GM19035 (cell line): ENCODE measurements at regions not wholly inside any gene's neighbourhood (a gene's known extent, or its start where the extent isn't known, plus 50 kb on each side); places are given as distances from the start of the nearest gene placed in this dataset.
"Not testable (repeated sequence)": the region's sequence is repeated elsewhere in the genome, so short reads cannot be mapped to it uniquely, and the experiment has no call there.

ENCODE experiments used
- ATAC-seq: cut with Tn5 transposase; IDR thresholded peaks from one replicate; pipeline ENCODE4 v1.9.1; 2021; ENCODE audit not compliant: unreplicated experiment

DNA sequence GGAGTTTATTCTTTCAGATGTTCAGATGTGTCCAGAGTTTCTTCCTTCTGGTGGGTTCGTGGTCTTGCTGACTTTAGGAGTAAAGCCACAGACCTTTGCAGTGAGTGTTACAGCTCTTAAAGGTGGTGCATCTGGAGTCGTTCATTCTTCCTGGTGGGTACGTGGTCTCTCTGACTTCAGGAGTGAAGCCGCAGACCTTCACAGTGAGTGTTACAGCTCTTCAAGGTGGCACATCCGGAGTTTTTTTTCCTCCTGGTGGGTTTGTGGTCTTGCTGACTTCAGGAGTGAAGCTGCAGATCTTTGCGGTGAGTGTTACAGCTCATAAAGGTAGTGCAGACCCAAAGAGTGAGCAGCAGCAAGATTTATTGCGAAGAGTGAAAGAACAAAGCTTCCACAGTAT lies 1263.2 kb downstream of the REEP3 start:
- not testable (repeated sequence) for ATAC-seq

DNA sequence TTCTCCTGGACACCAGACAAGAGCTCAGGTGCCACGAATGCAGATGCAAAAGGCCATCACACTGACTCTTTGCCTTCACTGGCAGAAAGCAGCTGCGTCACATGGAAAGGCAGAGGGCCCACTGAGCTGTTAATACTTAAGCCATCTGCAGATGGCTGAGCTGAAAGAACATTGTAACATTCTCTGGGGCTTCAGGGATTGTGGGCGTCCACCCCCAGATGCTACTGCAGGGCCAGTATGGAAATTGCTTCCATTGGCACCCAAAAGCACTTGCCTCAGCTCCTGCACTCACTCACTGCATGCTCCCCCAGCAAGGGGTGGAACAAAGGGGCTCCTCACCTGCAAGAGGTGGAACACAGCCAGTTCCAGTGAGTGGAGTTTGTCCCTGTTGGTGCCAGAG lies 1264.6 kb downstream of the REEP3 start:
- no peak for ATAC-seq

DNA sequence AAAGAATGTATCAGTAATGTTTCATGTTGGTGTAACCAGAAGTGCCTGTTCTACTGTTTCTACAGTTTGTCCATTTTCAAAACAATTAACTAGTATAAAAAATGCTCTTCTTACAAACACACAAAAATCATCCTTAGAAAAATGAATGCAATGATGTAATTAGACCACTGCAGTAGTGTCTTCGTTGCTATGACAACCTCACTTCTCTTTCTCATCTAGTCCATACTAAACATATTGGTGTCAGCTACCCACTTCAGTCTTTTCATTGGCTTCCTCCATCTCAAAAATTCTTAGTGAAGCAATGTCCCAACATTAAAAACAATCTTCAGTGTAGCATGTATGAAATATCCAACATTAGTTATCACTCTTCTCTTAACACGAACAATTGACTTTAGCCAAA lies 1265.8 kb downstream of the REEP3 start:
- ATAC-seq = no peak

DNA sequence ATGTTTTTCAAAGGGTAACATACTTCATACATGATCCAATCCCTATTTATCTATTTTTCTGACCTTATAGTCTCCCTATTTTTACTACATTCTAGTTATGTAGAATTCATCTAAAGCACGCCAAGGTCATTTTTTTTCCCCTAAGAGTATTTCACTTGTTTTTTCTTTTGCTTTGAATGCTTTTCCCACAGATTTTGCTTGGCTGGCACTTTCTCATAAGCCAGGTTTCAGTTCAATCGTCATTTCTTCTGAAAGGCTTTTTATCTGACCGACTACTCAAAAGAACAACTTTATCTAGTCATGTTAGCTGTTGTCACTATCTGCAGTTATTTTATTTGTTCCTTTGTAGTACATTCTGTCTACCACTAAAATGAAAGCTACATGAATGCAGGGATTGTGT lies 1274.6 kb downstream of the REEP3 start:
- ATAC-seq = no peak

DNA sequence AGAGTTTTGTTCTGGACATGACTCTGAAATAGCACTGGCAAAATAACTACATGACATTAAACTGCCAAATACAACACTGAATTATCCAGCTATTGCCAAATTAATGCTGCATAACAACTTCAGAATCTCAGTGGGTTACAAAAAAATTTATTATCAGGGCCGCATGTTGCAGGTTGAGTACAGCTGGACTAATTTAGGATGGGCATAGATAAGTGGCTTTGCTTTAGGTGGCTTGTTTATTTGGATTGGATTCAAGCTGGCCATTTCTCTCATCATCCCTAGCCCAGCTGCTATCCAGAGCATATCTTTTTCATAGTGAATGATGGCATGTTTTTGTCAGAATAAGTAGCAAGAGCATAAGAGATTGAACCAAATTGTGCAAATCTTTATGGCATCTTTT lies 1277.1 kb downstream of the REEP3 start:
- no peak for ATAC-seq

DNA sequence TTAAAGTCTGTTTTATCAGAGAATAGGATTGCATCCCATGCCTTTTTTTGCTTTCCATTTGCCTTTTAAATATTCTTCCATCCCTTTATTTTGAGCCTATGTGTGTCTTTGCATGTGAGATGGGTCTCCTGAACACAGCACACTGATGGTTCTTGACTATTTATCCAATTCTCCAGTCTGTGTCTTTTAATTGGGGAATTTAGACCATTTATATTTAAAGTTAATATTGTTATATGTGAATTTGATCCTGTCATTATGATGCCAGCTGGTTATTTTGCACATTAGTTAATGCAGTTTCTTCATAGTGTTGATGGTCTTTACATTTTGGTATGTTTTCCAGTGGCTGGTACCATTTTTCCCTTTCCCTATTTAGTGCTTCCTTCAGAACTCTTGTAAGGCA lies 1287.0 kb downstream of the REEP3 start:
- not testable (repeated sequence) for ATAC-seq

DNA sequence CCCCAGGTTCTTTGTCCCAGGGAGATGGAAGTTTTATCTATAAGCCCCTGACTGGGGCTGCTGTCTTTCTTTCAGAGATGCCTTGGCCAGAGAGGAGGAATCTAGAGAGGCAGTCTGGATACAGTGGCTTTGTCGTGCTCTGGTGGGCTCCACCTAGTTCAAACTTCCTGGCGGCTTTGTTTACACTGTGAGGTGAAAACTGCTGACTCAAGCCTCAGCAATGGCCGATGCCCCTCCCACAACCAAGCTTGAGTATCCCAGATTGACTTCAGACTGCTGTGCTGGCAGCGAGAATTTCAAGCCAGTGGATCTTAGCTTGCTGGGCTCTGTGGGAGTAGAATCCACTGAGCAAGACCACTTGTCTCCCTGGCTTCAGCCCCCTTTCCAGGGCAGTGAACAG lies 1288.8 kb downstream of the REEP3 start:
- ATAC-seq = not testable (repeated sequence)

DNA sequence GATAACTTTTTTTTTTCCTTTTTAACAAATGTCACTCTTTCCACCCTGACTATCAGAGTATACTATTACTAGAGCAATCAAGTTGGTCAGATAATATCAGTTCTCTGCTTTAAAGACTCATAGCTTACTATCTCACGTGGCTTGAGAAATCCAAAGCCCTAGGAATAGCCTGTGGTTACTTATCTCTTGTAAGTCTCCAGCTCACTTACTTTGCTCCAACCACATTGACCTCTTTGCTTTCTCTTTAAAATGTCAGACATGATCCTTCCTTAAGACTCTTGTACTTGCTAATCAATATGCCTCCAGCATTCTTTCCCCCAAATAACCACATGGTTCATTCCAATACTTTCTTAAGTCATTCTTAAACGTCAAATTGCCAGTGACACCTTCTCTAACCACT lies 1292.2 kb downstream of the REEP3 start:
- ATAC-seq = no peak

DNA sequence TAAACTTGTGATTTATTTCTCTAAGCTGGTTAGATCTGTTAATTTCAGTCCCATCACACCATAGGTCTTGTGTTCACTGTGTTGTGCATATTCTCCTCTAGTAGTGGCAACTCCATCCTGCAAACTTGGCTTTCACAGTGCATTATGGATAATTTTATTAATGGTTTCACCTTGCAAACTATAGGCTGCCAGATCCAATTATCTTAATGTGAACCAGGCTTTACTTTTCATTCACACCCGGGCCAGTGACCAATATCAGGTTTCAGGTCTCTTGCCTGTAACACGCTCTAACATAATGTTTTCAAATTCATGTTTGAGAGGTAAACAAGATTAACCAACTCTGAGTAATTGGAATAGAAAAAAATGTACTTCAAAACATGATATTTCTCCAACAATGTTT lies 1293.0 kb downstream of the REEP3 start:
- no peak for ATAC-seq

DNA sequence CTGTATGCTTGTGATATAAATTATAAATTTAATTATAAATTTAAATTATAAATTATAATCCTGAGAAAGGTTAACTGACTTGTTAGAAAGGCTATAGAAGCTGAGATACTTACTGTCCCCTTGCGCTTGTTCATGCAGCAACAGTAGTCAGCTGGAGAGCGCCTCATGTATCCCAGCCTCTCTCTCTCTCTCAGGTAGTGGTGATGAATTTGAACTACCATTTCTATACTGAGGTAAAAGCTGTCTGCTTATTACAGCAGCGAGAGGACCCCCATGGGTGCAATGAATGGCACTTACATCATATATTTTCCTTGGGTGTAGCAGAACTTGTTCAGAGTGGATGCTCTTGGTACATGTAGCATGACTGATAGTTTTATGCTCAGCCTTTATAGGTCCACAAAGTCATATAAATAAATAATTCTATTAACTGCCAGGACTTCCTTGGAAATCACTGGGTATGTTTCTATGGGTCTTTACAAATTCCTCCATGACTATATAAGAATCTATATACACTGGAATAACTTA lies 1308.7 kb downstream of the REEP3 start:
- ATAC-seq = no peak

DNA sequence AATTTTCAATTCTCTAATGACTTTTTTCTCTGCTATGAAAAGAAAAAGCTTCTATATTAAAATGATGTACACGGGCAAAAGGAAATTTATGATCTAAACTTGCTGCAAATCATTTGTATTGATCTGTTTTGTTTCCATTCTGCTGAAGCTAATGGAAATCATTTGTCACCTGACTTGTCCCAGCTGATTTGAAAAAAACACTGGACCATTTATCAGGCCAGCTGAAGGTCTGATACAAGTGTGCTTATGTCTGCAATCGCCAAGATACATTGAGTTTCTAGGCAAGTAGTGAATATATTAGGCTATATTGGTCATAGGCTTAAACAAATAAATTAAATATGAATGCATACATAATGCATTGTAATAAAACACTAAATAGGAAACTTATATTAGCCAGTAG lies 1309.7 kb downstream of the REEP3 start:
- no peak for ATAC-seq

DNA sequence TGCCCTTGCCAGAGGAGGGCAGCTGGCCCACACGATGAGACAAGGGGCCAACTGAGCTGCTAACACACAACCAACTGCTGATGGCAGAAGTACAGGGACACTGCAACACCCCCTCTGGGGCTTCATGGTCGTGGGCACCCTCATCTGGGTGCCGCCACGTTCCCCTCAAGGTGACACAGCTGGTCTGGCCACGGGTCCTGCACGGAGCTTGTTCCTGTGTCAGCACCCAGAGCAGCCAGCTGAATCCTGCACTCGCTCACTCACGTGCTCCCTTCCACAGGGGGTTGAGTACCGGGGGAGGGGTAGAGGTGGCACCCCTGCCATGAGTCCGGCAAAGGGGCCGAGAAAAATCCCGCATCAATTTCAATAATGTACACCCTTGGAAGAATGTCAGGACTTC lies 1319.1 kb downstream of the REEP3 start:
- no peak for ATAC-seq

DNA sequence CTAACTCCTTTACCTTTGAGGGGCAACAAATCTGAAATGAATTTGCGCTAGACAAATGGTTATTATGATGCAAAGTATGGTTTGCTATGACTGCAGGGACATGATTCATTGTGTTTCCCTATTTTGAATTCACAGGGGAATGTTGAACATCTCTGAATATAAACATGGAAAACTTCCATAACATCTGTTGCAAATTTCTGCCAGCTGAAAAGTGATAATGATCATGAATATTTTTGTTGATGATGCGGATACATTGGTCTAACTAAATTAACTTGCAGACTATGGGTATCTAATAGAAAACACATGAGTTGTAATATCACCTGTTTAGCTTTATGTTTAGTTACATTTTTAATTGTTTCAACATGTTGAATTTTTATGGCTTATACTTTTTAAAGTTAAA lies 1325.5 kb downstream of the REEP3 start:
- ATAC-seq = no peak

DNA sequence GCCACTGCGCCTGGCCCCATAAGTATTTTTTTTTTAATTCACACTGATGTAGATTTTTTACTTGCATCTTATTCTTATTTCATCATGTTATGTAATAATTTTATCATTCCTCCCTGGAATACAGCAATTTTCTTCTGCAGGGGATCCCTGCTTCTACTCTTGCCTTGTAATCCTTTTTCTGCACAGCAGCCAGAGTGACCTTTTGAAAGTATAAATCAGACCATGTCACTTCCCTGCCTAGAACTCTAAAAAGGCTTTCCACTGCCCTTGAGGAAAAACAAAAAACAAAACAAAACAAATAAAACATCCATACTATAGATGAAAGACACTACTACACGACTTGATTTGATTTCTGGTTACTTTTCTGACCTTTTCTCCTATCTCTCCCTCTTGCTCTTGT lies 1334.7 kb downstream of the REEP3 start:
- ATAC-seq = no peak

DNA sequence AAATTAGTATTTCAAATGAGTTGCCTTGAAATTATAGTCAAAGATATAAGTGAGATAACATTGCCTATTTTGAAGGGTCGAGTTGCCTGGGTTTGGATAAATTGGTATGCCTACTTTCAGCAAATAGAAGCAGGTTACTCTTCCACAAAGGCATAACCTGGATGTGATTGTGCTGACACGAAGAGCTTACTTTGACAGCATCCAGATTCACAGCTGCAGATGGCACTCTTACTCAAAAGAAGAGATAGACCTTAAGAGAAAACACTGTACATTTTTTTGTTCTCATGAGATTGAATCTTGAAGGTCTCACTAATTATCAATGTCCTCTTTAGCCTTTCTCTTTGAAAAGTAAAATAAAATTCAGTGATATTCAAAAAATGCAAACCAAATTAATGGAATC lies 1338.7 kb downstream of the REEP3 start:
- no peak for ATAC-seq

DNA sequence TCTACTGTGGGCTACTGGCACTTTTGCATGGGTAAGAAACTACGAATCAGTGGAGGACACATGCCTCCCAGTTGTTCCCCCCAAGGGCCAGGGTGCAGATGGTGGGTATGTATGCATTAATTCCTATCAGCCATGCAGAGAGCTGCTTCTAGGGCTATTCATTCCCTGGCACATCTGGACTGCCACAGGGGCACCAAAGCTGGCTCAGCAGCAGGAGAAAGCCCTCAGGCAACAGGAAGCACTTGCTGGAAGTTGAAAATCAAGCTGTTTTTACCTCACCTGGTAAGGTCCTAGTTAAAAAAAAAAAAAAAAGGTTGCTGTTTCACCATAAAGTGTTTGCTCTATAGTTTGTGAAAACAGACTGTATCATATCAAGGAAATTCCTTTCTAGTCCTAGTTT lies 1342.6 kb downstream of the REEP3 start:
- ATAC-seq = no peak

DNA sequence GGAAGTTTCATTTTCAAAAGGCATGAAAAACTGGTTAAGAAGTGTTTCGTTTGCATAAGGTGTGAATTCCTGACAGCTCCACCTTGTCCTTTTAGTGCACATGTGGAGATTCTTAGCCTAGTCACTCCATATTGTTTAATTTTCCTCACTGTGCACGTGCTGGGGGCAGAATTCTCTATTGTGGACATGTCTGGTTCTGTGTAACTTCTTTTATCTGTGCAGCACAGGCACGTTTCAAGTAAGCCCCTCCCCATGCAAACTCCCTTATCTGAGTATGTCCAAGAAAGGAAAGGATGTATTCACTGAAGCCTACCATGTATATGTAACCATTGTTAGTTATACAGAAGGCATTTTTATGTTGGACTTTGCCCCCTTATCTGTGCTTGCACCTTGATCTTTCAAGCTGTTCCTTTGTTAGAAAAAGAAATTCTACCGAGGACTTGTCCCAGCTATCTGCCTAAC lies 1346.3 kb downstream of the REEP3 start:
- ATAC-seq = no peak

DNA sequence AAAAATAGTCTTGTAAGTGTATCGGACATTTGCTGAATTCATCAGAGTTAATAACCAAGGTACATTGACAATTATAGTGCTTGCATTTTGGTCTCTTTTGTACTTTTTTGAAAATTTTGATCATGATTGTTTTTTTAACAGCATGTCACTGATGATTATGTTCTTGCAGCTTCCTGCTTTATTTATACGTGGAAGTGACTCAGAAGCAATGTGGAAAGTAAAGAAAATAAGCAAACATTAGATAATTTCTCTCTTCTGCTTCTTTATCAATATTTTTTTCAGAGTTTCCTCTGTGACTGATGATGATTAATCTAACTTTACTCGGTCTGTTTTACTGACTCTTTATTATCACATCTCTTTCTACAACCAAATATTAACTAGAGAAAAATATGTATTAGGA lies 1351.9 kb downstream of the REEP3 start:
- ATAC-seq = no peak

DNA sequence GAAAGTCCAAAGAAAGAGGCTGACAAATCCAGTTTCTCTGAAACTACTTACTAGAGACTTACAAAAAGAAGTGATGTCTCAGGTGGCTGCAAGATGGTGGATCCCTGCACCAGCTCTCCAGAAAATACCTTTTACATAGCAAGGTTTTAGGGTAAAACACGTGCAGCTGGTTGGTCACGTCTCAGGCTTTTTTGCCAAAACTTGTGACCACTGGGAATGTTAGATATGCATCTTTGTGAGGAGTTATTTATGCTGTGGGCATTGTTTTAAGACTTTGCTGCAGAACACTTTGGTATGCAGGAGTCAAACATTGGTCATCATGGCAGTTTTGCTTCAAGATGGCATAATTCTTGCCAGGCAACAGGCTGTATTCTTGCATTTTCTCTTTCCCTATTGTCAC lies 1352.8 kb downstream of the REEP3 start:
- ATAC-seq = no peak

DNA sequence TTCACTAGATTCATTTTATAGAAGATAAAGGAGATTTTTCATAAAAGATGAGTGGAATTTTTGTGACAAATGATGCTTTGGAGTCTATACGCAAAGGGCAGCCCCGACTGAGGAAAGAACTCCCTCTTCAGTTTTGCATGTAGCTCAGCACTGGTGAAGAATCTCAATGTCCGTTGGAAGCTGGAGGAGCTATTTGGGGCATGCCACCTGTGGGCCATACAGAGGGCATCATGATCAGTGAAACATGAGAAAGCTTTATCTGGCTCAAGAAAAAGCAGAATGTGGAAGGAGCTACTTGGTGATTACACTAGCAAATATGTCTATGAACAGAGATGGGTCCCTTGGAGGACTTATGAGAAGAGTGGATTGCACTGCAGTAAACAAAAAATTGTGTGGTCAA lies 1359.3 kb downstream of the REEP3 start:
- ATAC-seq = no peak

DNA sequence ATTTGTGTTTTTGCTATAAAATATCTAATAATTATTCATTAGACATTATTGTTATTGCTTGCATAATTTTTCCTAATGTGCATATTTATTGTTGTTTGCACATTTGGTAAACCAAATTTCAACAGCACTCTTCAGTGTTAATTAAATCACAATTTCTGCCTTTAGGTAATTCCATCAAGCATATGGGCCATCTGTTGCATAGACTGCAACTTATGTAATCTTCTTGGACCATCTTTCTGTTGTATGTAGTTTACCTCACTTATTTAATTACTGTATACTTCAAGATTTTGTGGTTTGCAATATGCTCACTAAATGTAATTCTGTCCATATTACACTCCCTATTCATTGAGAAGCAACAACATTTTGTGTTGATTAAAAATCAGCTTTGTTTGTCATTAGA lies 1360.1 kb downstream of the REEP3 start:
- no peak for ATAC-seq

DNA sequence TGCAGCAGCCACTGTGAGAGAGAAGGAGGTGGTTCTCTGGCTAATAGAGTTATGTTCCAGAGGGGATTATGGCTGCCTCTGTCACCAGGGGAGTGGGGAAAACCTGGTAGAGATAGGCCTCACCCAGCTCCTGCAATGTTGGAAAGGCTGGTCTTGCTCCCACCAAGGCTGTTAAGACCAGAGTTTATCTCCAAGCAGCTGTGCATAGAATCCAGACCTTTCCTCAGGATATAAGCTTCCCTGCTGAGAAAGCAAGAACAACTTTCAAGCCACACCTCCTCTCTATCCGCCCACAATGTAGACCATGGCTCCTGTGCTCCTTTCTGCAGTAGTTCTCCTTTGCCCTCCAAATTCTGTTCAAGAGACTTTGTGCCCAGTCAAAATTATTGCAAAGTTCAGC lies 1375.4 kb downstream of the REEP3 start:
- ATAC-seq = no peak

DNA sequence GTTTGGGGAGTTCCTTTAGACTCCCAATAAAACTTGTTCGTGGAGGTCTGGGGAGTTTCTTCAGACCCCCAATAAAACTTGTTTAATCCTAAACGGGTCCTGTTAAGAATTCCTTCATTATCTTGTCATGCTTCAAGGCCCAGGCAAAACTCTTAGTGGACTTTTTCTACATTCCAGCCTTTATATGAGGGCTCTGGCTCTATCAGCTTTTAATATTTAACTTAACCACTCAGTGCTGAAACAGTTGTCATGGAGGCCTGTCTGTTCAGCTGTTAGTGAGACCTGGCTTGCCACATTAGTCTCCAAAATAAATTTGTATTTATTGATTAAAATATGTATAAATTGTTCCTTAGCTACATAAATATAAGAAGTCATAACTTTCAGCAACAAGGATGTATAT lies 1385.1 kb downstream of the REEP3 start:
- not testable (repeated sequence) for ATAC-seq

DNA sequence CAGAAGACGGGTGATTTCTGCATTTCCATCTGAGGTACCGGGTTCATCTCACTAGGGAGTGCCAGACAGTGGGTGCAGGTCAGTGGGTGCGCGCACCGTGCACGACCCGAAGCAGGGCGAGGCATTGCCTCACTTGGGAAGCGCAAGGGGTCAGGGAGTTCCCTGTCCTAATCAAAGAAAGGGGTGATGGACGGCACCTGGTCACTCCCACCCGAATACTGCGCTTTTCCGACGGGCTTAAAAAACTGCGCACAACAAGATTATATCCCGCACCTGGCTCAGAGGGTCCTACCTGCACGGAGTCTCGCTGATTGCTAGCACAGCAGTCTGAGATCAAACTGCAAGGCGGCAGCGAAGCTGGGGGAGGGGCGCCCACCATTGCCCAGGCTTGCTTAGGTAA lies 1403.1 kb downstream of the REEP3 start:
- not testable (repeated sequence) for ATAC-seq
